WTC11 (cell line): ENCODE measurements at regions not wholly inside any gene's neighbourhood (a gene's known extent, or its start where the extent isn't known, plus 50 kb on each side); places are given as distances from the start of the nearest gene placed in this dataset.

Experiments
- ATAC-seq: fragments of 200-7000 bp; cut with Tn5 transposase; 2 replicates; pipeline ENCODE4 v1.10.0; 2021; ENCODE audit warnings: mild to moderate bottlenecking, moderate library complexity
- CTCF ChIA-PET: fragments of 300-600 bp; sonication (Branson Sonifier 250); formaldehyde crosslinking; loops from one replicate; lab custom pipeline; 2021; ENCODE audit warnings: antibody characterized with exemption; lab: Charles Lee
- POLR2A ChIA-PET: fragments of 350-600 bp; sonication (Branson Sonifier 250); formaldehyde crosslinking; loops from one replicate; lab custom pipeline; 2021; ENCODE audit warnings: antibody characterized with exemption; lab: Charles Lee
- DNase-seq: peaks from one replicate; pipeline ENCODE4 v3.0.0; 2021; ENCODE audit warnings: low spot score
- H3K27ac Mint-ChIP-seq: 2 replicates; pipeline ENCODE4 v1.8.0; 2021; ENCODE audit warnings: mixed read lengths
- H3K27me3 Mint-ChIP-seq: 2 replicates; pipeline ENCODE4 v1.8.0; 2021; ENCODE audit warnings: low read depth, mild to moderate bottlenecking, moderate library complexity, mixed read lengths
- H3K36me3 Mint-ChIP-seq: 2 replicates; pipeline ENCODE4 v1.8.0; 2021; ENCODE audit warnings: mixed read lengths
- H3K4me1 Mint-ChIP-seq: 2 replicates; pipeline ENCODE4 v1.8.0; 2022; ENCODE audit warnings: mixed read lengths
- H3K4me3 Mint-ChIP-seq: 2 replicates; pipeline ENCODE4 v1.8.0; 2021; ENCODE audit warnings: mild to moderate bottlenecking, moderate library complexity, mixed read lengths
- H3K9me3 Mint-ChIP-seq: 2 replicates; pipeline ENCODE4 v1.8.0; 2021; ENCODE audit warnings: mixed read lengths
- ARID4B ChIP-seq: sonication (generic); formaldehyde crosslinking; IDR thresholded peaks from 2 replicates; pipeline ENCODE4 v1.8.0; 2023; ENCODE audit warnings: missing genetic modification reagents, mild to moderate bottlenecking, borderline replicate concordance
- E2F1 ChIP-seq: sonication (generic); formaldehyde crosslinking; IDR thresholded peaks from 2 replicates; pipeline ENCODE4 v1.8.0; 2022; ENCODE audit warnings: mild to moderate bottlenecking, missing genetic modification reagents
- ESRRA ChIP-seq: sonication (generic); formaldehyde crosslinking; IDR thresholded peaks from 2 replicates; pipeline ENCODE4 v1.8.1; 2022; ENCODE audit warnings: mild to moderate bottlenecking, missing genetic modification reagents, borderline replicate concordance
- FOXP4 ChIP-seq: sonication (generic); formaldehyde crosslinking; IDR thresholded peaks from 2 replicates; pipeline ENCODE4 v1.8.0; 2022; ENCODE audit warnings: mild to moderate bottlenecking, missing genetic modification reagents
- MAX ChIP-seq: sonication (generic); formaldehyde crosslinking; IDR thresholded peaks from 2 replicates; pipeline ENCODE4 v1.8.0; 2022; ENCODE audit warnings: mild to moderate bottlenecking, missing genetic modification reagents
- STAT6 ChIP-seq: sonication (generic); formaldehyde crosslinking; conservative IDR thresholded peaks from 2 replicates; pipeline ENCODE4 v1.8.1; 2023; ENCODE audit warnings: mild to moderate bottlenecking, low read depth, missing genetic modification reagents, moderate library complexity
- ZNF263 ChIP-seq: sonication (generic); formaldehyde crosslinking; IDR thresholded peaks from 2 replicates; pipeline ENCODE4 v1.8.1; 2022; ENCODE audit warnings: low read depth, mild to moderate bottlenecking, moderate library complexity, missing genetic modification reagents
- ZNF317 ChIP-seq: sonication (generic); formaldehyde crosslinking; IDR thresholded peaks from 2 replicates; pipeline ENCODE4 v1.8.1; 2023; ENCODE audit warnings: low read depth, mild to moderate bottlenecking, moderate library complexity, missing genetic modification reagents, borderline replicate concordance
- ZNF532 ChIP-seq: fragments of 250-450 bp; sonication (Bioruptor Pico); IDR thresholded peaks from 2 replicates; pipeline ENCODE4 v1.9.0; 2021; ENCODE audit warnings: mild to moderate bottlenecking, borderline replicate concordance

- peak; percentile 25 for DNase-seq
- H3K9me3 Mint-ChIP-seq = 0 out of 2 replicates have a peak, but pooled peaks cover 3% of the 10 kb centered on the region
- H3K27ac Mint-ChIP-seq = peak overlapping the region; percentile 96
- POLR2A ChIA-PET = no interaction called here
- CTCF ChIA-PET = interaction anchor here (1.4 to 2.2 kb wide), 3 partner anchors 69 to 369 kb away, joined by 4 to 5 read pairs (median 5); partner anchors contain the start of gene MYLIP
- no peak for ATAC-seq
- H3K4me3 Mint-ChIP-seq = peak overlapping the region; percentile 18; the same call in 1 of the 2 replicates
- H3K4me1 Mint-ChIP-seq = peaks cover 90% of the 10 kb centered on the region
- H3K27me3 Mint-ChIP-seq = no peaks in the 10 kb centered on the region
- H3K36me3 Mint-ChIP-seq = 0 out of 2 replicates have a peak, but pooled peaks cover 2% of the 10 kb centered on the region
- TF ChIP-seq ZNF532 (CRISPR knock-in tag) (no peak), MAX (CRISPR knock-in tag) (0 out of 2 replicates have a peak, but pooled peaks have one; percentile 35)
- TF ChIP-seq, all 79 proteins: peak for 1
These were observed 68.8 kb upstream of the MYLIP start for GRCh38 chr6:16060039-16060438.

- Mint-ChIP-seq H3K27me3 (no peaks in the 10 kb centered on the region), H3K4me3 (peak overlapping the region; percentile 18; the same call in 1 of the 2 replicates), H3K27ac (peak overlapping the region; percentile 96), H3K4me1 (peaks cover 86% of the 10 kb centered on the region), H3K36me3 (0 out of 2 replicates have a peak, but pooled peaks cover 2% of the 10 kb centered on the region), H3K9me3 (0 out of 2 replicates have a peak, but pooled peaks cover 3% of the 10 kb centered on the region)
- ChIA-PET POLR2A (no interaction called here), CTCF (interaction anchor here (1.4 to 2.2 kb wide), 3 partner anchors 69 to 368 kb away, joined by 4 to 5 read pairs (median 5); partner anchors contain the start of gene MYLIP)
- peak; percentile 71 for ATAC-seq
- TF ChIP-seq MAX (CRISPR knock-in tag) = 0 out of 2 replicates have a peak, but pooled peaks have one; percentile 5
- TF ChIP-seq ARID4B (CRISPR knock-in tag) = no peak
- TF ChIP-seq ZNF263 = no peak
- TF ChIP-seq FOXP4 (CRISPR knock-in tag) = no peak
- TF ChIP-seq ESRRA (CRISPR knock-in tag) = peak; percentile 94
- peak; percentile 53 for DNase-seq
These were observed 69.4 kb upstream of the MYLIP start for GRCh38 chr6:16059496-16059895.

- Mint-ChIP-seq H3K27ac (peak overlapping the region; percentile 95), H3K4me1 (peaks cover 82% of the 10 kb centered on the region), H3K27me3 (no peaks in the 10 kb centered on the region), H3K4me3 (0 out of 2 replicates have a peak overlapping the region, but pooled peaks have one; percentile 1), H3K9me3 (0 out of 2 replicates have a peak, but pooled peaks cover 3% of the 10 kb centered on the region), H3K36me3 (0 out of 2 replicates have a peak, but pooled peaks cover 2% of the 10 kb centered on the region)
- DNase-seq (no peak), ATAC-seq (no peak)
- ChIA-PET CTCF (interaction anchor here (1.4 to 2.2 kb wide), 3 partner anchors 70 to 368 kb away, joined by 4 to 5 read pairs (median 5); partner anchors contain the start of gene MYLIP), POLR2A (interaction anchor here (0.5 kb wide), 1 partner anchor 1525 kb away, joined by 3 read pairs; no protein-coding TSS in a partner anchor)
- TF ChIP-seq E2F1 (CRISPR knock-in tag) (no peak), STAT6 (CRISPR knock-in tag) (no peak), ZNF317 (CRISPR knock-in tag) (no peak), FOXP4 (CRISPR knock-in tag) (no peak), ESRRA (CRISPR knock-in tag) (no peak)
These were observed 69.9 kb upstream of the MYLIP start for GRCh38 chr6:16058929-16059345.
